LNCAP (cell line): ENCODE measurements at regions not wholly inside any gene's neighbourhood (a gene's known extent, or its start where the extent isn't known, plus 50 kb on each side); places are given as distances from the start of the nearest gene placed in this dataset.

Source experiments
- CTCF ChIP-seq: fragments of 450-650 bp; IDR thresholded peaks from 2 replicates; pipeline ENCODE4 v1.5.1; 2017; ENCODE audit warnings: mild to moderate bottlenecking

DNA sequence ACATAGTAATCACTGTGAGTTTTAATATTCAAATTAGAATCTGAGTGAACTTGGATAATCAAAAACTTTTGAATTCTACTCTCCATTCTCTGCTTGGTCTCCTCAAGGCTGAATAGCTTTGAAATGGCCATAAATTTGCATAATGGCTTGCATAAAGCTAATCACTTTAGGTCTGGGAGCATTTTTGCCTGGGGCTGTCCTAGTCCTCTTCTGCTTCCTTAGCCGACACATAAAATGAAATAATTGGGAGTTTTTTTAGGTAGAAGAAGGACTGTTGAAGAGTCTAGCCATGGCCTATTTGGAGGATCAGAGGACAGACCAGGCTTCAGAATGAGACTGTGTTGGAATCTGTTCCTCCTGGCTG lies 91.4 kb upstream of the EEF2KMT start:
- no peak for TF ChIP-seq CTCF

DNA sequence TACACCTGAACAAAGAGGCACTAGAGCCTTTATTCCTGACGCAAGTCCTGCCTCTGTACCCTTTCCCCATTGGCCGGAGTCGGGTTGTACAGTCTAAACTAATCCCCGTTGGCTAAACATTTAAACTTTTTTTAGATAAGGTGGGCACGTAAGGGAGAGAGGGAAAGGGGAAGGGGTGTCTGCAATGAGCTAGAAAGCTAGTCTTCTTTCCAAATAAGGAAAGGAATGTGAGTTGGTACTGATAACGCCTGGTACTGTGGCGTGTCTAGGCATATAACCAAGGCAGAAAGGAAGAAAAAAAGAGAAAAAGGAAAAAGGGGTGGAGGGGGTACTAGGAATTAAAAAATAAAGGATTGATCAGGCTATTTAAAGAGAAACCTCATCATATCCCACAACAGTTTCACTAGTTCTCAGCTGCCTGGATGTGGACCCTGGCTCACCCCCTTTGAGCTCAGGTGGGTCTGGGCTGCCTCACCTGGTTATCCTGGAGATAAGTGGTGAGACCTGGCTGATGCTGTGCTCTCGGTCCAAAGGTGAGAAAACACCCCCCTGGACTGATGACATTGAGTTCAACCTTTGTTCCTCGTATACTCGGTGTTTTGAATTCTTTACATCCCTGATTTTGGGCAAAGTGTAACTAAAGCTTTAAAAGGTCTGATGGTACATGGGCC lies 90.9 kb upstream of the EEF2KMT start:
- TF ChIP-seq CTCF, result no peak

- no peak for TF ChIP-seq CTCF
Observed at GRCh38 chr16:5187402-5187952, 89.9 kb upstream of the EEF2KMT start.

- no peak for TF ChIP-seq CTCF
Observed at GRCh38 chr16:5186381-5186903, 88.8 kb upstream of the EEF2KMT start.

GRCh38 chr16:5176505-5176904 lies 78.9 kb upstream of the EEF2KMT start:
- TF ChIP-seq CTCF, result no peak

GRCh38 chr16:5175266-5175665 lies 77.7 kb upstream of the EEF2KMT start:
- TF ChIP-seq CTCF, result no peak

DNA sequence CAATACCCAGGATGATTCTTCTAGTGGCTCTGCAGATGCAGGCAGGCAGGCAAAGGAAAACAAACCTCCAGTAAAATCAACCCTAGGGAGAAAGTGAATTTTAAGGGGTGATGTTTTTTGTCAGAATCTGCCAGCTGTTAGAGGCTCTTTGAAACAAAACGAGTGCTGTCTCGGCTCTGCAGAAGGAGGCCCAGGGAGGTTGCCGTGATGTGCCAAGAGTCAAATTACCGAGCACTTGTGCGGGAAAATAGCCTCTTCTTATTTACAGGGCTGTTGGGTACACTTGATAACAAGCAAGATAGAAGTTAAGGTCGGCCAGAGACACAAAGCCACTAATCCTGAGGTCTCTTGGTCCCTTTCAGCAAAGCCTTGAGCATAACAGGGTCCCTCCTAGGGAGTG lies 68.9 kb upstream of the EEF2KMT start:
- TF ChIP-seq CTCF, result no peak
